Thyroid gland (tissue), 4 donors: ENCODE measurements at regions not wholly inside any gene's neighbourhood (a gene's known extent, or its start where the extent isn't known, plus 50 kb on each side); places are given as distances from the start of the nearest gene placed in this dataset.
"Not testable (repeated sequence)": the region's sequence is repeated elsewhere in the genome, so short reads cannot be mapped to it uniquely, and the experiment has no call there.

Source experiments
- DNase-seq, 2 donors: peaks; one replicate each; pipeline ENCODE4 v3.0.0-alpha.2; 2019
- H3K27ac ChIP-seq, 3 donors: fragments of 200-600 bp; sonication (generic); 1 replicate in 2 of 3; 2 replicates in 1 of 3; pipeline ENCODE4 v1.5.1; 2016 to 2019; ENCODE audit warnings: mild to moderate bottlenecking in 1 of 3, moderate library complexity in 1 of 3
- H3K27me3 ChIP-seq: fragments of 200-600 bp; sonication (generic); one replicate; pipeline ENCODE4 v1.5.1; 2019
- H3K36me3 ChIP-seq, 2 donors: fragments of 200-600 bp; sonication (generic); one replicate each; pipeline ENCODE4 v1.5.1; 2016 to 2019
- H3K4me1 ChIP-seq, 2 donors: fragments of 200-600 bp; sonication (generic); one replicate each; pipeline ENCODE4 v1.5.1; 2017 to 2019
- H3K4me3 ChIP-seq, 3 donors: fragments of 200-600 bp; sonication (generic); replicated peaks in 1 of 3; 1 replicate in 2 of 3; 2 replicates in 1 of 3; pipeline ENCODE4 v1.5.1; 2016; ENCODE audit warnings: mild to moderate bottlenecking in 1 of 3
- H3K9me3 ChIP-seq: fragments of 200-600 bp; sonication (generic); one replicate; pipeline ENCODE4 v1.5.1; 2017
- POLR2A ChIP-seq, 2 donors: fragments of 450-650 bp; IDR thresholded peaks; one replicate each; pipeline ENCODE4 v1.6.1; 2017; ENCODE audit warnings: antibody characterized with exemption in 2 of 2, mild to moderate bottlenecking in 2 of 2, moderate library complexity in 1 of 2
- WGBS, 2 donors: methylation state at CpG; one replicate each; pipeline ENCODE4 v1.1.5; 2017; 5-methylcytosine and 5-hydroxymethylcytosine counted together
- intact Hi-C: fragments of 100-400 bp; cut with DNase I; formaldehyde crosslinking; loops from one replicate; pipeline ENCODE4 v1.15.1; 2023
- TF ChIP-seq, protein P1 (sequence below), 6 experiments: fragments of 200-600 bp in 3 of 6; fragments of 450-650 bp in 3 of 6; sonication (generic) in 3 of 6; IDR thresholded peaks; one replicate each; pipeline ENCODE4 v1.5.1; 2016 to 2019; ENCODE audit warnings: antibody characterized with exemption in 6 of 6, mild to moderate bottlenecking in 2 of 6, inconsistent platforms in 1 of 6, moderate library complexity in 1 of 6

DNA sequence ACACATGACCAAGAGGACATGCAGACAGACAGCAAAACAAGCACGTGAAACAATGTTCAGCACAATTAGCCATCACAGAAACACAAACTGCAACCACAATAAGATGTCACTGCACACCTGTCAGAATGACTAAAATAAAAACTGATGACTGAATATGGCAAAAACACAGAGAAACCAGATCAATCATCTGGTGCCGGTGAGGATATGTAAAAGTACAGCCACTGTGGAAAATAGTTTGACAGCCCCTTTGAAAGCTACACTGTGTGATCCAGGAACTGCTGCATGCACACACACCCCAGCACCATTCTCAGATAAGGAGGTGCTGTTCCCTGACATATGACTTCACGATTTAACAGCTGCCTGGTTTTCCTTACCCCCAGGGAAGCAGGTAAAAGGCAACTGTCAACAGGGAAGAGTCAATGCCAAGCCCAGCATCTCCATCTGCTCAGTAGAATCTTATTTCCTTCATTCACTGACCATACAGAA lies 238.1 kb upstream of the HSFY2 start:
- intact Hi-C loops: no loop called here
- 64 to 72% methylated on average over 2 to 3 of the region's 3 CpGs for WGBS, 2 donors
- H3K27me3 ChIP-seq: no peaks in the 10 kb centered on the region
- TF ChIP-seq, protein P1, sequence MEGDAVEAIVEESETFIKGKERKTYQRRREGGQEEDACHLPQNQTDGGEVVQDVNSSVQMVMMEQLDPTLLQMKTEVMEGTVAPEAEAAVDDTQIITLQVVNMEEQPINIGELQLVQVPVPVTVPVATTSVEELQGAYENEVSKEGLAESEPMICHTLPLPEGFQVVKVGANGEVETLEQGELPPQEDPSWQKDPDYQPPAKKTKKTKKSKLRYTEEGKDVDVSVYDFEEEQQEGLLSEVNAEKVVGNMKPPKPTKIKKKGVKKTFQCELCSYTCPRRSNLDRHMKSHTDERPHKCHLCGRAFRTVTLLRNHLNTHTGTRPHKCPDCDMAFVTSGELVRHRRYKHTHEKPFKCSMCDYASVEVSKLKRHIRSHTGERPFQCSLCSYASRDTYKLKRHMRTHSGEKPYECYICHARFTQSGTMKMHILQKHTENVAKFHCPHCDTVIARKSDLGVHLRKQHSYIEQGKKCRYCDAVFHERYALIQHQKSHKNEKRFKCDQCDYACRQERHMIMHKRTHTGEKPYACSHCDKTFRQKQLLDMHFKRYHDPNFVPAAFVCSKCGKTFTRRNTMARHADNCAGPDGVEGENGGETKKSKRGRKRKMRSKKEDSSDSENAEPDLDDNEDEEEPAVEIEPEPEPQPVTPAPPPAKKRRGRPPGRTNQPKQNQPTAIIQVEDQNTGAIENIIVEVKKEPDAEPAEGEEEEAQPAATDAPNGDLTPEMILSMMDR (IDR thresholded peaks at IDR 0.05): no peak
- no peak for TF ChIP-seq POLR2A (IDR thresholded peaks at IDR 0.05)
- H3K27ac ChIP-seq: no peak overlapping the region
- no peaks in the 10 kb centered on the region for H3K4me1 ChIP-seq
- DNase-seq: no peak
- no peak overlapping the region for H3K4me3 ChIP-seq
- H3K36me3 ChIP-seq: no peaks in the 10 kb centered on the region
- H3K9me3 ChIP-seq: no peaks in the 10 kb centered on the region

DNA sequence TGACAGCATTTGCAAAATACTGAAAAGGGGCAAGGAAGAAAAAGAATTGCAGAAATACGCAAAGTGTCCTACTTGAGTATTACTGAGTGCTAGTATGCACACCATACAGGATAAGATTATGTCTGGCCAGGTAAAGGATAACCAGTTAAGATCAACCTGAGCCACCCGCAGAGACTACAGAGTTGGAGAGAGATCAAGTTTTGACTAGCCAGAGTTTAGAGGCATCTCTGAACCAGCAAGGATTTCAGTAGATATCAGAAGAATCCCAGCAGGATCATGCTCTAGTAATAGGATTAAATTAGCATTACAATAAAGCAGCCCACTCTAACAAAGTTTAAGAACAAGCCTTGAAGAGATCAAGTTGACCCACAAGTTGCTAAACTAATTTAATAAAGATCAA lies 232.7 kb upstream of the HSFY2 start:
- 88 to 98% methylated on average over 2 of the region's 2 CpGs for WGBS, 2 donors
- intact Hi-C loops: no loop called here
- H3K27ac ChIP-seq: no peak overlapping the region
- no peak overlapping the region for H3K4me3 ChIP-seq
- no peaks in the 10 kb centered on the region for H3K36me3 ChIP-seq
- TF ChIP-seq POLR2A (IDR thresholded peaks at IDR 0.05): no peak
- TF ChIP-seq, protein P1 (IDR thresholded peaks at IDR 0.05): no peak
- no peaks in the 10 kb centered on the region for H3K9me3 ChIP-seq
- no peaks in the 10 kb centered on the region for H3K4me1 ChIP-seq
- no peak for DNase-seq
- no peaks in the 10 kb centered on the region for H3K27me3 ChIP-seq

DNA sequence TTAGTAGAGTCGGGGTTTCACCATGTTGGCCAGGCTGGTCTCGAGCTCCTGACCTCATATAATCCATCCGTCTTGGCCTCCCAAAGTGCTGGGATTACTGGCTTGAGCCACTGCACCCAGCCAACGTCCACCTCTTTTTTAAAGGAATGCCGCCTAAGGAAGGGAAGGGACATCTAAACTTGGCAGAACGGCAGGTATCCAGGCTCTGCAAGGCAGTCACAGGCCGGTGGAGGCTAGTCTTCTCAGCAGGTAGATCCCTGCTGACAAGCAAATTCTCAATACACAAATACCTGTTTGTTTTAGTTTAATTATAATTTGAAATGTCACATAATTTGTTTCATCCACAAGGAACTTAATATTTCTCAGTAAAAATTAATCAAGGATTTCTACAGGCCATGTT lies 232.0 kb upstream of the HSFY2 start:
- H3K4me3 ChIP-seq: no peak overlapping the region
- 90 to 92% methylated on average over 3 to 5 of the region's 7 CpGs for WGBS, 2 donors
- no peaks in the 10 kb centered on the region for H3K36me3 ChIP-seq

DNA sequence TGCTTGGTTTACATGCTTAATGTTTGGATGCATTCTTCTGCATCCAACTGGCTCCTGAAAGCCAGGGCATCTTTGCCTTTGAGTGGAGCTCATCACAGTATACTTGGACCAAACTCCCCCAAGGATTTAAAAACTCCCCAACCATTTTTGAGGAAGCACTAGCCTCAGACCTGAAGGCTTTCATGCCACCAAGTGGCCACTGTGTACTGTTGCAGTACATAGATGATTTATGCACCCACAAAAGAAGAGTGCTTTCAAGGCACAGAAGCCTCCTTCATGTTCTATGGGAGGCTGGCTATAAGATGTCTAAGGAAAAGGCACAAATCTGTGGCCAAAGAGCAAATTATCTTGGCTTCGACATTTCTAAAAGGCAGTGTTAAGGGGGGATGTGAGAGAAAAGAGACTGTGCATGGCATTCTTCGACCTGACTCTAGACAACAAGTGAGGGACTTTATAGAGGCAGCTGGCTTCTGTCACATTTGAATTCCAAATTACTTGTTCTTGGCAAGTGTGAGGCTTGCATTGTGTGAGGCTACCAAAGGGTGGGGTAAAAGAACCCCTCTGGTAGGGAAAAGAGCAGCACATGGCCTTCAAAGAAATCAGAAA lies 224.2 kb upstream of the HSFY2 start:
- intact Hi-C loops: no loop called here
- DNase-seq: no peak
- no peak overlapping the region for H3K27ac ChIP-seq
- no peaks in the 10 kb centered on the region for H3K4me1 ChIP-seq
- no peaks in the 10 kb centered on the region for H3K9me3 ChIP-seq
- no peak for TF ChIP-seq POLR2A (IDR thresholded peaks at IDR 0.05)
- TF ChIP-seq, protein P1 (IDR thresholded peaks at IDR 0.05): peak in 1 of 6 experiments; percentile 17
- no peaks in the 10 kb centered on the region for H3K27me3 ChIP-seq
- H3K4me3 ChIP-seq: no peak overlapping the region
- WGBS, 2 donors: 84 to 89% methylated on average over 2 of the region's 2 CpGs
- H3K36me3 ChIP-seq: no peaks in the 10 kb centered on the region

More for the DNA sequence above, 232.0 kb upstream of the HSFY2 start:
- Histone ChIP-seq H3K9me3 (no peaks in the 10 kb centered on the region), H3K4me1 (no peaks in the 10 kb centered on the region), H3K27ac (no peak overlapping the region), H3K27me3 (no peaks in the 10 kb centered on the region)
- no peak for DNase-seq
- TF ChIP-seq POLR2A (IDR thresholded peaks at IDR 0.05): no peak
- TF ChIP-seq, protein P1 (IDR thresholded peaks at IDR 0.05): no peak
- intact Hi-C loops: no loop called here

DNA sequence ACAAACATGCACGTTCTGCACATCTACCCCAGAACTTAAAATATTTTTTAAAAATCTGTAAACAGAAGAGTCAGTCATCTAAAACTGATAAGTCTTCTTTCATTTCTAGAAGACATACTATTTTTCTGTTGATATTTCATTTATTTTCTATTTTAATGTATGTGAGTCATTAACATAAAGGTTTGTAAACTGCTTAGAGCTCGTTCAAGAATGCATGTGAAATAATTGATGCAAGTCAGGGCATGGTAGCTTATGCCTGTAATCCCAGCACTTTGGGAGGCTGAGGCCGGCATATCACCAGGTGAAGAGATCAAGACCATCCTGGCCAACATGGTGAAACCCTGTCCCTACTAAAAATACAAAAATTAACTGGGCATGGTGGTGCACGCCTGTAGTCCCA lies 219.9 kb upstream of the HSFY2 start:
- no peaks in the 10 kb centered on the region for H3K4me1 ChIP-seq

DNA sequence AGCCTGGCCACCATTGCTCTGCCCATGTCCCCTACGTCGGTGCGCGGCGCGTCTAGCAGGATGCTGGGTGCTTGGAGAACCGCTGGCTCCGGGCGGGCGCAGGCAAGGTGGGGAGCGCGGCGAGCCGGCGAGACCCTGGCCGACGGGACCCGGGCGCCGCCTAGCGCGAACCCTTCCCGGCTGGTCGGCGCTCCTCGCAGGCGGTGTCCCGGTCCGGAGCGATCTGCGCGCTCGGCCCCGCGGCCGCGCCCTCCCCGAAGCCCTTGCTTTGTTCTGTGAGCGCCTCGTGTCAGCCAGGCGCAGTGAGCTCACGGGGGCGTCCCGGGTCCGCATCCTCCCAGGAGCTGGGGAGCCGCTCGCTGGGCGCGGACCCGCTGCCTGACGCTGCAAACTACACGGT lies 219.1 kb upstream of the HSFY2 start:
- H3K36me3 ChIP-seq, H3K4me3 ChIP-seq, H3K4me1 ChIP-seq, DNase-seq, H3K27ac ChIP-seq, H3K27me3 ChIP-seq, intact Hi-C loops, H3K9me3 ChIP-seq: not testable (repeated sequence)
- WGBS, 2 donors: 22 to 50% methylated on average over 6 to 9 of the region's 52 CpGs

More for the DNA sequence above, 219.9 kb upstream of the HSFY2 start:
- 95 to 96% methylated on average over 4 of the region's 4 CpGs for WGBS, 2 donors
- intact Hi-C loops: no loop called here
- H3K27me3 ChIP-seq: no peaks in the 10 kb centered on the region
- no peaks in the 10 kb centered on the region for H3K36me3 ChIP-seq
- no peak overlapping the region for H3K4me3 ChIP-seq
- no peak for DNase-seq
- H3K27ac ChIP-seq: no peak overlapping the region
- no peaks in the 10 kb centered on the region for H3K9me3 ChIP-seq
- no peak for TF ChIP-seq POLR2A (IDR thresholded peaks at IDR 0.05)
- TF ChIP-seq, protein P1 (IDR thresholded peaks at IDR 0.05): no peak
